GM12878 (cell line): ENCODE measurements at regions not wholly inside any gene's neighbourhood (a gene's known extent, or its start where the extent isn't known, plus 50 kb on each side); places are given as distances from the start of the nearest gene placed in this dataset.

Experiments
- ATAC-seq: fragments of 200-7000 bp; cut with Tn5 transposase; 3 replicates; pipeline ENCODE4 v1.9.1; 2020; ENCODE audit warnings: mild to moderate bottlenecking, moderate library complexity
- BruUV-seq: library from RNA; stranded (reverse); fragments of 400-500 nt; replicated peaks from 2 replicates; lab custom pipeline; 2021; lab: Mats Ljungman, UMichigan
- CTCF ChIA-PET: fragments of 300-600 bp; sonication (Branson Sonifier 250); formaldehyde crosslinking; extraction: SDS; loops from one replicate; lab custom pipeline; 2021; ENCODE audit warnings: inconsistent platforms; lab: Yijun Ruan, JAX
- POLR2A ChIA-PET: fragments of 350-600 bp; formaldehyde crosslinking; extraction: SDS; loops from one replicate; lab custom pipeline; 2021; ENCODE audit warnings: inconsistent platforms; lab: Charles Lee
- RAD21 ChIA-PET: fragments of 300-600 bp; sonication (Branson Sonifier 250); formaldehyde crosslinking; loops from one replicate; lab custom pipeline; 2023; ENCODE audit warnings: antibody characterized with exemption; ENCODE audit not compliant: unreplicated experiment; lab: Charles Lee
- SMC1A ChIA-PET: fragments of 300-600 bp; sonication (Branson Sonifier 250); formaldehyde crosslinking; loops from one replicate; lab custom pipeline; 2023; ENCODE audit not compliant: unreplicated experiment, uncharacterized antibody; lab: Charles Lee
- DNase-seq: peaks from one replicate; pipeline ENCODE4 v3.0.0-alpha.2; 2011; ENCODE audit warnings: low read depth, low spot score
- FAIRE-seq: peaks from 3 replicates; lab custom pipeline; 2011; peaks lifted over from hg19 to GRCh38; lab: Jason Lieb, UNC
- H2AFZ ChIP-seq: 2 replicates; pipeline ENCODE4 v1.6.0; 2011; ENCODE audit warnings: low read depth, low read length, control low read depth; ENCODE audit not compliant: control insufficient read depth
- H3K27ac ChIP-seq: 2 replicates; pipeline ENCODE4 v1.5.1; 2011; ENCODE audit warnings: control low read depth; ENCODE audit not compliant: control insufficient read depth, insufficient read depth
- H3K27me3 ChIP-seq, 2 experiments: replicated peaks in 1 of 2; 2 replicates each; pipeline versions ENCODE4 v1.6.0 to v1.6.1; 2011; ENCODE audit warnings: low read length in 1 of 2; ENCODE audit not compliant: control insufficient read depth in 2 of 2, insufficient read depth in 2 of 2
- H3K36me3 ChIP-seq, 2 experiments: 2 replicates each; pipeline ENCODE4 v1.5.1; 2011; ENCODE audit warnings: low read length in 1 of 2; ENCODE audit not compliant: control insufficient read depth in 2 of 2, insufficient read depth in 2 of 2
- H3K4me1 ChIP-seq: 2 replicates; pipeline ENCODE4 v1.6.1; 2011; ENCODE audit warnings: mild to moderate bottlenecking, low read length, moderate library complexity, mixed read lengths; ENCODE audit not compliant: control insufficient read depth, insufficient read depth
- H3K4me2 ChIP-seq: 2 replicates; pipeline ENCODE4 v1.6.0; 2011; ENCODE audit warnings: control low read depth; ENCODE audit not compliant: control insufficient read depth, insufficient read depth
- H3K4me3 ChIP-seq: fragments of 200-600 bp; sonication (generic); 2 replicates; pipeline ENCODE4 v1.5.1; 2016
- H3K79me2 ChIP-seq: 2 replicates; pipeline ENCODE4 v1.6.0; 2011; ENCODE audit warnings: low read length; ENCODE audit not compliant: control insufficient read depth, insufficient read depth
- H3K9ac ChIP-seq: 2 replicates; pipeline ENCODE4 v1.8.0; 2011; ENCODE audit warnings: low read length, control low read depth, mixed read lengths; ENCODE audit not compliant: control insufficient read depth, insufficient read depth
- H3K9me3 ChIP-seq: replicated peaks from 3 replicates; pipeline ENCODE4 v1.5.1; 2011; ENCODE audit warnings: mild to moderate bottlenecking, low read length; ENCODE audit not compliant: control insufficient read depth, insufficient read depth
- H4K20me1 ChIP-seq: 2 replicates; pipeline ENCODE4 v1.6.0; 2011; ENCODE audit not compliant: control insufficient read depth, insufficient read depth
- CBFB ChIP-seq: IDR thresholded peaks from 2 replicates; pipeline ENCODE4 v1.6.1; 2016; ENCODE audit warnings: antibody characterized with exemption, low read depth
- CEBPB ChIP-seq, 2 experiments: fragments of 150-350 bp in 1 of 2; IDR thresholded peaks; 2 replicates each; pipeline ENCODE4 v1.6.1; 2012 to 2014; ENCODE audit warnings: low read depth in 2 of 2, low read length in 2 of 2, borderline replicate concordance in 1 of 2, inconsistent platforms in 1 of 2
- CHD1 ChIP-seq: IDR thresholded peaks from 2 replicates; pipeline ENCODE4 v1.6.1; 2012; ENCODE audit warnings: low read depth, low read length, improper control_type of control experiment
- CREB1 ChIP-seq: IDR thresholded peaks from 2 replicates; pipeline ENCODE4 v1.6.1; 2012; ENCODE audit warnings: low read depth, mild to moderate bottlenecking, inconsistent platforms
- E2F8 ChIP-seq: fragments of 450-650 bp; IDR thresholded peaks from 2 replicates; pipeline ENCODE4 v1.6.1; 2018; ENCODE audit warnings: mild to moderate bottlenecking, low read depth, moderate library complexity; ENCODE audit not compliant: partially characterized antibody
- EGR1 ChIP-seq, 2 experiments: IDR thresholded peaks; 1 replicate in 1 of 2; 2 replicates in 1 of 2; pipeline ENCODE4 v1.6.1; 2011 to 2012; ENCODE audit warnings: low read depth in 2 of 2, low read length in 2 of 2, borderline replicate concordance in 1 of 2, mild to moderate bottlenecking in 1 of 2, moderate library complexity in 1 of 2
- FOS ChIP-seq: IDR thresholded peaks from 3 replicates; pipeline ENCODE4 v1.6.1; 2011; ENCODE audit warnings: borderline replicate concordance; ENCODE audit not compliant: insufficient read length; ENCODE audit errors: extremely low read depth
- HCFC1 ChIP-seq: fragments of 150-350 bp; IDR thresholded peaks from 2 replicates; pipeline ENCODE4 v1.6.1; 2014; ENCODE audit warnings: low read length
- MXI1 ChIP-seq: fragments of 150-350 bp; IDR thresholded peaks from 2 replicates; pipeline ENCODE4 v1.6.1; 2011; ENCODE audit warnings: low read depth, mild to moderate bottlenecking, inconsistent platforms, low read length, improper control_type of control experiment
- NFYA ChIP-seq: IDR thresholded peaks from 2 replicates; pipeline ENCODE4 v1.6.1; 2011; ENCODE audit warnings: low read depth, mild to moderate bottlenecking, low read length, improper control_type of control experiment, borderline replicate concordance
- PAX5 ChIP-seq: IDR thresholded peaks from 2 replicates; pipeline ENCODE4 v1.6.1; 2011; ENCODE audit warnings: low read depth, low read length, borderline replicate concordance
- SIN3A ChIP-seq: IDR thresholded peaks from 2 replicates; pipeline ENCODE4 v1.6.1; 2012; ENCODE audit warnings: low read depth, low read length, improper control_type of control experiment
- SMAD5 ChIP-seq: IDR thresholded peaks from 2 replicates; pipeline ENCODE4 v1.6.1; 2016; ENCODE audit warnings: antibody characterized with exemption, low read depth
- SMARCA5 ChIP-seq: fragments of 450-650 bp; IDR thresholded peaks from 2 replicates; pipeline ENCODE4 v1.6.1; 2017; ENCODE audit warnings: mild to moderate bottlenecking
- SPI1 ChIP-seq: IDR thresholded peaks from 2 replicates; pipeline ENCODE4 v1.6.1; 2011; ENCODE audit warnings: low read depth, mild to moderate bottlenecking, low read length, moderate library complexity, borderline replicate concordance; ENCODE audit not compliant: insufficient read depth
- SREBF2 ChIP-seq: IDR thresholded peaks from 2 replicates; pipeline ENCODE4 v1.6.1; 2012; ENCODE audit warnings: mild to moderate bottlenecking, low read length
- TCF12 ChIP-seq: IDR thresholded peaks from 2 replicates; pipeline ENCODE4 v1.6.1; 2011; ENCODE audit warnings: low read depth, mild to moderate bottlenecking, low read length
- TCF3 ChIP-seq: IDR thresholded peaks from 2 replicates; pipeline ENCODE4 v1.6.1; 2012; ENCODE audit warnings: low read depth, mild to moderate bottlenecking, low read length, borderline replicate concordance; ENCODE audit not compliant: insufficient read depth
- YY1 ChIP-seq: IDR thresholded peaks from 2 replicates; pipeline ENCODE4 v1.6.1; 2011; ENCODE audit warnings: low read depth, mild to moderate bottlenecking, low read length
- WGBS: methylation state at CpG from one replicate; pipeline ENCODE4 v1.1.6; 2016; ENCODE audit warnings: low lambda C conversion rate; ENCODE audit not compliant: insufficient replicate concordance, insufficient coverage; ENCODE audit errors: missing lambda C conversion rate; 5-methylcytosine and 5-hydroxymethylcytosine counted together
- in situ Hi-C: fragments of 300-500 bp; cut with MboI; formaldehyde crosslinking; loops from 9 replicates; pipeline ENCODE4 v1.14.3; 2018; ENCODE audit warnings: mixed read lengths
- intact Hi-C: fragments of 100-400 bp; cut with micrococcal nuclease; formaldehyde crosslinking; loops from one replicate; pipeline ENCODE4 v1.14.2; 2022; ENCODE audit not compliant: unreplicated experiment

- no peak for TF ChIP-seq CREB1
- no peak for TF ChIP-seq E2F8
- TF ChIP-seq CEBPB (IDR thresholded peaks at IDR 0.05; ENCODE audit: borderline replicate concordance in 1 of 2, low read depth in 2 of 2, low read length in 2 of 2) = no peak
- no peak for TF ChIP-seq SIN3A
- TF ChIP-seq SMARCA5 = no peak
- no peak for TF ChIP-seq EGR1 (IDR thresholded peaks at IDR 0.05; ENCODE audit: borderline replicate concordance in 1 of 2, low read depth in 2 of 2, low read length in 2 of 2)
- TF ChIP-seq SREBF2 = no peak
- TF ChIP-seq MXI1 = no peak
- TF ChIP-seq PAX5 = no peak
- TF ChIP-seq TCF3 = no peak
- no peak for TF ChIP-seq CHD1
- TF ChIP-seq YY1 = no peak
Observed at GRCh38 chr12:114968727-114969126, 284.8 kb upstream of the TBX3 start (continued).

GRCh38 chr12:114967151-114967550, 283.2 kb upstream of the TBX3 start:
- 10% methylated on average over 5 of the region's 5 CpGs for WGBS
- ChIA-PET POLR2A (no interaction called here), SMC1A (interaction anchor here (0.8 kb wide), 1 partner anchor 9 kb away, joined by 3 read pairs; no protein-coding TSS in a partner anchor), CTCF (no interaction called here), RAD21 (no interaction called here)
- TF ChIP-seq TCF12 (no peak), SPI1 (no peak), HCFC1 (no peak), NFYA (no peak), FOS (no peak), SMAD5 (no peak), CBFB (no peak)
- Histone ChIP-seq H3K4me2 (no peak overlapping the region), H3K36me3 (no peaks in the 10 kb centered on the region), H3K9me3 (no peaks in the 10 kb centered on the region; the same call in 2 of the 3 replicates), H2AFZ (no peak overlapping the region), H3K27ac (no peak overlapping the region), H3K27me3 (no peaks in the 10 kb centered on the region), H3K4me3 (no peak overlapping the region), H3K4me1 (no peaks in the 10 kb centered on the region), H3K9ac (no peak overlapping the region), H3K79me2 (no peaks in the 10 kb centered on the region), H4K20me1 (no peaks in the 10 kb centered on the region)
- no peak for ATAC-seq
- no peak for DNase-seq
- BruUV-seq = no TSS peak
- FAIRE-seq = no peak
- in situ Hi-C loops (no loop called here), intact Hi-C loops (no loop called here)
